ENCODE measurements at regions not wholly inside any gene's neighbourhood (a gene's known extent, or its start where the extent isn't known, plus 50 kb on each side); places are given as distances from the start of the nearest gene placed in this dataset.
"Not testable (repeated sequence)": the region's sequence is repeated elsewhere in the genome, so short reads cannot be mapped to it uniquely, and the experiment has no call there.

DNA sequence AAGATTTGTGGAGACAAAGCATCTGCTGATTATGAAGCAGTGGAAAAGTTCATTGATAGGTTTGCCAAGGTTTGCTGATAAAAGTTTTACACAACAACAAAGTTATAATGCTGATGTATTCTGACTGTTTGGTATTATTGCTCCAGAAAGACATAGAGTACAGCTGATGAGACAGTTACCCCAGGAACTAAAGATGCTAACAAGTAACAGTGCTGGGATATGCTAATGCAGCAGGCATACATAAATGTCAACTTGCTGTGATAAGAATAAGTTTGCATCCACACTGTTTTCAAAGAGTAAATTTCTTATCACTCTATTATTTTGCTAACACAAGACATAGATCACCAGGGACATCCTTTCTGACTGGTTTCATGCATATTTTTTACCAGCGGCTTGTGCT lies 1221.3 kb upstream of the CELF4 start:
- no peak for DNase-seq (ENCODE audit: low read depth)

DNA sequence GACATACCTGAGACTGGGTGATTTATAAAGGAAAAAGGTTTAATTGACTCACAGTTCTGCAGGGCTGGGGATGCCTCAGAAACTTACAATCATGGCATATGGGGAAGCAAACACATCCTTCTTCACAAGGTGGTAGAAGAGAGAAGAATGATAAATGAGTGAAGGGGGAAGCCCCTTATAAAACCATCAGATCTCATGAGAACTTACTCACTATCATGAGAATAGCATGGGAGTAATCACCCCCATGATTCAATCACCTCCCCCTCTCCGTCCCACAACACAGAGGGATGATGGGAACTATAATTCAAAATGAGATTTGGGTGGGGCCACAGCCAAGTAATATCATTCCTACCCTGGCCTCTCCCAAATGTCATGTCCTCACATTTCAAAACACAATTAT lies 1206.0 kb upstream of the CELF4 start:
- not testable (repeated sequence) for DNase-seq (ENCODE audit: low read depth)

DNA sequence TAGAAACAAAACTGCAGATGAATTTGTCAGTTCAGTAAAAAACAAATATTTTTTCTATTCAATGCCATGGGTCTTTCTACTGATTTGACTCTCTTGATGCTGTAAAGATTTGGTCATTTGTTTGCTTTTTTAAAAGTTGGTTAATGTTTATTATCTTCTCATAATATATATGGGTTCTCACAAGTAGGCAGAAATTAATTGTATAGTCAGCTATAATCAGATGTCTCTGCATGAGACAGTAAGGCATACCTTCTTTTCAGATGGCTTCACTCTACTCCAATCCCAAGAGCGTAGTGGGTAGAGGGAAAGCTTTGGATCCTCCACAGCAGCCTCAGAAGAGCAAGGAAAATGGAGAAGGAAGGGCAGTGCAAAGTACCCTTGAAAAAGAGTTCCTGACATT lies 1202.9 kb upstream of the CELF4 start:
- no peak for DNase-seq (ENCODE audit: low read depth)

DNA sequence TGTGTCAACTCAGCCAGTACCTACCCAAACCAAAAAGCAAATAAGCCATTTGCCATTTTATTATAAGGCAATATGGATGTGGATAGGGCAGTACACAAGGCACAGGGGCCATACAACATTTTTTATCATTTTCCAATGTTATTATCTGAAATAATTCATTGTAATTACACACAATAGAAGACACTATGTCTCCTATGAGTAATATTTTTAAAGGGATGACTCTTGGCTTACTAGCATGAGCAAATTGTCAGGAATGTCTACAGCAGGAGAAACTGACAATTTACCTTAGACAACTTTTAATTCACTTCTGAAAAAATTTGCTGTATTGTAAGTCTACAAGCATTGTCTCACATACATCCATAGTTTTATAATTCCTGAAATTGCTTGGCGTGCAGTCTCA lies 1193.9 kb upstream of the CELF4 start:
- DNase-seq (ENCODE audit: low read depth) = no peak

DNA sequence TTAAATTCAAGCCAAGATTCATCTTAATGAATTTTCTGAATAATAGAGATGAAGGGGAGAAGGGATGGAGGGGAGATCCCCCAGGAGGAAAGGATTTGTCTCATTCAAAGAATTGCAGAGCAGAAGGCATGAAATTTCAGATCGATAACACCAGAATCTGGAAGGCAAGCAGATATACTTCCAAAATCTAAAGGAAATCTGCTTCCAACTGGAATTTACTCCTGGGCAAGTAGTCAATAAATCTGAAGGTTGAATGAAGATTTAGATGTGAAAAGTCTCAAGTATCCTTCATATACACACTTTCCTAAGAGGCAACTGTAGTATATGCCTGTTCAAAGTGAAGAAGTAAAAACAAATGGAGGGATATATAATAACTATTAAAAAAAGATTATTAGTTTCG lies 1190.8 kb upstream of the CELF4 start:
- no peak for DNase-seq (ENCODE audit: low read depth)

DNA sequence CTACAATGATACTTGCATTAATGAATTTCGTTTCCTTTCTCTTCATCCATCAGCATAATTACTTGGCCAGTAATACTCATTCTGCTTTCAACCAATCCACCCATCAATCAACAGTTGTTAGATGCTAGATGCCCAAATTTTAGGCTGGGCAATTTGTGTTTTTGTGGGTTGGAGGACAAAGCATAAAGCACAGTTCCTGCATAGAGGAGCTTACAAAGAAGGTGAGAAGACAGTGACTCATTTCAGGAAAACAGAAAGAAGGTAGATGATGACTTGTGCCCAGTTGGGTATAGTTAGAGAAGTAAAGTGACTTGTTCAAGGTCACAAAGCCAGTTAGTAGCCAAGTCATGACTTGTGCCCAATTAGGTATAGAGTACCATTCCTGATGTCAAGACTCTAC lies 1186.8 kb upstream of the CELF4 start:
- no peak for DNase-seq (ENCODE audit: low read depth)

DNA sequence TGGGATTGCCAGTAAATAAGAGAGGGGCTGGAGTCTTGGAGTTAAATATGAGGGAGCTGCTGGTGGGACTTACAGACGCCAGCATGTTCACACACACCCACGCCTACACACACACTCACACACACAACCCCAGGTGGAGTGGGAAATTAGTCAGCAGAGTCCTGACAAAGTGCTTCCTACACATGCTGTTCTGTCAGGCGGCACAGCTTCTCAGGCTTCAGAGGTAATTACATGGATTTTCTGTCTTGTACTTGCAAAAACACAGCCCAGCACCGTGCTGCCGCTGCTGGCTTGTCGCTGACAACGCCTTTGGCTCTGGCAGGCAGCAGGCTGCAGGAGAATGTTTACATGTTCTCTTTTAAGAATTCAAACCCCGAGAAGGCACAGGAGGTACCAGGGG lies 1186.3 kb upstream of the CELF4 start:
- DNase-seq (ENCODE audit: low read depth) = peak; percentile 0

DNA sequence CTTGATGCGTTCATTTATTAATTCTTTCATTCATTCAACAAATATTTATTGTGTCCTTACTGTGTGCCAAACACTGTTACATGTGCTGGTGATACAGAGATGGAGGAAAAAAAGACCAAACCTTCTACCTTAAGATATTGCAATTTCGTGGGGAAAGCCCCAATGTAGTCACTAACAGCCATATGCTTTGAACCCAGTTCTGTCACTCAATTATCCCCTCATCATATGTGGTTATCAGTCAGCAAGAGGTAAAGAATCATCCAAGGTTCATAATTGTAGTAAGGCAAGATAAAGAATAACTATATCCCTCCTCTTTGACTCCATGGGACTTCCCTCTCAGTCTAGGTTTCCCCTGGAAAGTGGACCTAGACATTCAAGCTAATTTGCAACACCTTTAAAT lies 1185.6 kb upstream of the CELF4 start:
- DNase-seq (ENCODE audit: low read depth) = no peak

DNA sequence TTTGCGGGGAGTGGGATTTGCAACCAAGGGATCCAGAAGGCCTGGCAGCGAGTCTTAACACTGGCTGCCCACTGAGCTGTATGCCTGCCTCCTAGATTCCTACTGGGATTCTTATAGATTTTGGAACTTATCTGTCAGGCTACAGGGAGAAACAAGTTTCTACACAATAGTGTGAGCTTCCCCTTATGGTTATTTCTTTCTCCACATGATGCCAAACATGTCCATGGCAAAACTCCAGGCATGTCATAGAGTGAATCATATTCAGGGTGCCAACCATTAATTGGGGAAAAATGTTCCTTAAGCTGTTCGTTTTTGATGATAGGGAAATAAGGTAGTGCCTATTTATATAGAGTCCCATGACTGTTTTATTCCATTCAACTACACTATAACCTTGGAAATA lies 1185.2 kb upstream of the CELF4 start:
- no peak for DNase-seq (ENCODE audit: low read depth)

DNA sequence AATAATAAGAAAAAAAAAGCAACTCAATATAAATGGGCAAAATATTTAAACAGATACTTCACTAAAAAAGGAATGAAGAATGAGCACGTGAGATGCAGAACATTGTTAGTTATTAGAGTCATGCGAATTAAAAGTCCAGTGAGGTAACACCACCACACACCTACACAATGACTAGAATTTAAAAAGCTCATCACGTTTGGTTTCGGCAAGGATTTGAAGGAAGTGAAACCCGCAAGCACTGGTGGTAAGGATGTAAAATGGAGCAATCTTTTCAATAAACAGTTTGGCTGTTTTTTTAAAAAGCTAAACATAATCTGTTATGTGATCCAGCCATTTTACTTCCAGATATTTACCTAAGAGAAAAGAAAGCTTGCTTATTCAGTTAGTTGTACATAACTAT lies 1181.6 kb upstream of the CELF4 start:
- DNase-seq (ENCODE audit: low read depth) = no peak

DNA sequence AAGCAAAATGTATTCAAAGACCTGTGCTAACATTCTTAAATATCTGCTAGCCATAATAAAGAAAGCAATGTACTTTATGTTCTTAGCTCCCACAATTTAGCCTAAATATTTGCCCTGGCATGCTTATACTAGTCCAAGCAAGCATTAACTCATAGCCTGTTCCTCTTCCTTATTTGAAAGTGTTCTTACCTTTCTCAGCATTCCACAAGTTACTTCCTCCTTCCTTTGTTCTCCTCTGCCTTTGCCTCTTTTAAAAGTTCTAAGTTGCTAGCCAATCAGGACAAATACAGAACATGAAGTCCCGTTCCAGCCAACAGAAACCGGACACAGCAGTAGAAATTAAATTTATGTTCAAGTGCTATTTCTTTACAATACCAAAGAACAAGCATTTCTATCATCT lies 1154.6 kb upstream of the CELF4 start:
- not testable (repeated sequence) for DNase-seq (ENCODE audit: low read depth)

DNA sequence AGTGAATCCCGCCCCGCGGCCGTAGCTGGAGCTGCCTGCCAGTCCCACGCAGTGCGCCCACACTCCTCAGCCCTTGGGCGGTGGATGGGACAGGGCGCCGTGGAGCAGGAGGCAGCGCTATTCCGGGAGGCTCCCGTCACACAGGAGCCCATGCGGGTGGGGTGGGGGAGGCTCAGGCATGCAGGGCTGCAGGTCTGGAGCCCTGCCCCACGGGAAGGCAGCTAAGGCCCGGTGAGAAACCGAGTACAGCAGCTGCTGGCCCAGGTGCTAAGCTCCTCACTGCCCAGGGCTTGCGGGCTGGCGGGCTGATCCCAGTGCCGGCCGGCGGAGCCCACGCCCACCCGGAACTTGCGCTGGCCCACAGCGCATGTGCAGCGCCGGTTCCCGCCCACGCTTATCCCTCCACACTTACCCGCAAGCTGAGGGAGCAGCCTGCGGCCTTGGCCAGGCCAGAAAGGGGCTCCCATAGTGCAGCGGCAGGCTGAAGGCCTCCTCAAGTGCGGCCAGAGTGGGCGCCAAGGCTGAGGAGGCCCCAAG lies 1152.8 kb upstream of the CELF4 start:
- DNase-seq (ENCODE audit: low read depth) = no peak

DNA sequence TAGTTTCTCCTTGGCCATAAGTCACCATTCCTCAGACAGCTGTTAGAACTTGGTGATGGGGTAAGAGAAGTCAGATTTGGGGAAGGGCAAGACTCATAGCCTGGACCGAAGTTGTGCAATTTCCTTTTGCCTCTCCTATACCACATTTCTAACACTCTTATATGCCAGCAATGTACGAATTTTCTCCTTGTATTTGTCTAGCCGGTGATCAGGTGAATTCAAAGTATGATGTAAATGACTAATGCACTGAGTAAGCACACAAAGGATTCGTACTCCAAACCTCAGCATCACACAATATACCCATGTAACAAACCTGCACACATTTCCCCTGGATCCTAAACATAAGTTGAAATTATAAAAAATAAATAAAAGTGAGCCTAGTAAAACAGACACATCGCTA lies 1143.5 kb upstream of the CELF4 start:
- no peak for DNase-seq (ENCODE audit: low read depth)

DNA sequence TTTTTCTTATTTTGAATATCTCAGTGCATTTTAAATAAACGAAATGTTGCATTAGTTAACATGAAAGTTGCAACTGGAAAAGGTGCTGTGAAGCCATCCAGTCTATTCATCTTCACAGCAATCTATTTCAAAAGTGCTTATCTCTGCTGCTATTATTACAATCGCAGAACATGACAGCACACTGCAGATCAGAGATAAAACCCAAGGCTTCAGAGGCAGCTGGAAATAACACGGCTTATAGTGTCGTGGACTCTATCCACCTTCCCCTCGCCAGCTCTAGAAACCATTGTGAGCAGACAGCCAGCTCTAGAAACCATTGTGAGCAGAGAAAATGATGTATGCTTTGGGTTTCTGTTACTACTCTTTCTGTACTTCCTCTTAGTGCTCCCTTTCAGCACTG lies 1140.8 kb upstream of the CELF4 start:
- no peak for DNase-seq (ENCODE audit: low read depth)

DNA sequence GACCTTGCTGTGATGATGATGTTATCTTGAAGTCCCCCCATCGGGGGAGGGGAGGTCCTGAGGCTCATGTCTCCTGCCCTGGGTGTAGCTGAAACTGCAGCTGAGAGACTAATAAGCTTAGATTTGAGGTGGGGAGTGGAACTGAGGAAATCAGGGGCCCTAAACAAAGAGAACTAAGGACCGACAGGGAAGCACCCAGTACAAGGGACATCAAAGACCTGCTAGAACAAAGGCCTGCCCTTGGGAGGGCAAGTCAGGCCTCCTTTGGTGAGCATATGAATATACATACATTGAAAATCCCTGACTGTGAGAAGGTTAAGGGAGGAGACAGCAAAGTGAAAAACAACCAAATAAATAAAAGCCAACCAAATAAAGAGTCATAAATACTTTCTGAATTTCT lies 1132.5 kb upstream of the CELF4 start:
- no peak for DNase-seq (ENCODE audit: low read depth)

DNA sequence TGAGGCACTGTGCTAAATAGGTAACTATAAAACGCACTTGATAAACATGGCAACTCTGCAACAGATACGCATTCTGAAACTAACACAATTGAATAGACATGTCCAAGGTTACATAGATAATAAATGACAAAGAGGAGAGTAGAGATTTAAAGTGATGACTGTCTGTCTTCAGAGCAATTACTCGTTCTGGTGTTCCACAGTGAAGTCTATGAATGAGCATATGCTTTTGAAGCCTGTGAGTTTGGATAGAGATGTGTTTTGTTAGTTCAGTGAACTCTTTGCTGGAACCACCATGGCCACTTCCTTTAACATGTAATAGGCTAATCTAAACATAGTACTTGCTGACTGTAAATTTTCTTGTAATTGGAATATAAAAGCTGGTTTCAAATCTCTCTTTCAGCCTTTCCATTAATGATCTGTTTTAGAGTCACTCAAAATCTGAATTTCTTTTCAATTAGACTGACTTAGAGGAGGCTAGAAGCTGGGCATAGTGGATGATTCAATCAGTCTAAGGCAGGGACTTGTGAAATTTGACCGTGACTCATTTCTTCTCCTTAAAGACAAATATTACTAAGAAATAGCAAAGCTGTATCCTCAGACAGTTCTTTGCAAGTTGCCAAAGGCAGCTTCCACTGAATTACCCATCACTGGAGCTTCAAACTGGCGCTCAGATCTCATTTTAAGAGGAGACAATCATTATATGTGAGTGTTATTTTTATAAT lies 1130.1 kb upstream of the CELF4 start:
- DNase-seq (ENCODE audit: low read depth) = no peak

DNA sequence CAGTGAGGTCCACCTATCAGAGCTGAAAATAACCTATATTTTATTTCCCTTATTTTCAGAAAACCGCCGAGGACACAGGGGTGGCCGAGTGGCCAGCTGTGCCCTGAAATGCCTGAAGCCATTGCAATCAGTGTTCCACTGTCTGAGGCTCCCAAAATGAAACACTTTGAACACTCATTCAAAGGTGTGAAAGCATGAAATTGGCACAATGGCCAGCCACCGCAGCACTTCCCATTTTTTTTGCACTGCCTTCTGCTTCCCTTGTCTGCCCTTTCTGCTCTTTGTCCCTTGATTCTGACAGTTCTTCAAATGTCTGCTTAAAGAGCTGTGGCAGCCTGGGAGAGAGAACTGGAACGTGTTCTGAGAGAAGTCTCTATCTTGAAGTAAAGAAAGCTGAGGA lies 1127.5 kb upstream of the CELF4 start:
- DNase-seq (ENCODE audit: low read depth) = no peak

DNA sequence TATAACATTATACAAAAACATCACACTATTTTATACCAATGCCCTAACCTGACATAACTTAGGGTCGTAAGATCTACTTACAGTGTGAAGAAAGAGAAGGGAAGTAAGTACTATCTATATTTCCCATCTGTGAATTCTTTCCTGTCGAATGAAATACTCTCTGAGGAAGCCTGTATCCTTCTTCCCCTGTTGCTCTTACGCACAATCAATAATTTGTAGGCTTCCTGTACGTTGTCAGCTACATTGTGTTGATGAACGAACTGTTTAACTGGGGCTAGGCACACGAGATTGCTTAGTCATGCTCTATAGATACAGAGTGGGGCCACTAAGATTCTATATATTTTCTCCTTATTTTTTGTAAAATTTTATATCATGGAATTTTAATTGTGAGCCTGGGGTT lies 1125.0 kb upstream of the CELF4 start:
- DNase-seq (ENCODE audit: low read depth) = no peak

DNA sequence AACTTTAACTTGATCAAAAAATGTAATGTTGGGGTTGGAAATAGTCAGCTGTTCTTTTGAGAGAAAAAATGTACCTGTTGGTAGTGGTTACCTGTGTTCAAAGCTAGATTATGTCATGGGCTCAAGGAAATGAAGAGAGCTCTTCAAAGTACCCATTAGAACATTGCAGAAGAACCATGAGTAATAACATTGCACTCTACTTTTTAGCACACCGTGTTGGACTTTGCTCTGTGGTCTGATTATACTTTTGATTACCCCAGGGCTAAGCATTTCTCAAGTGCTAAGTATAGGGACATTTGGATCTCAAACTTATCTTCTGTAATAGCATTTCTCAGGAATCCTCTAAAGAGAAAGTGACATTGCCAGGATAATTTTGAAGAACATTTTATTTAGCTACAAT lies 1122.8 kb upstream of the CELF4 start:
- DNase-seq (ENCODE audit: low read depth) = no peak

DNA sequence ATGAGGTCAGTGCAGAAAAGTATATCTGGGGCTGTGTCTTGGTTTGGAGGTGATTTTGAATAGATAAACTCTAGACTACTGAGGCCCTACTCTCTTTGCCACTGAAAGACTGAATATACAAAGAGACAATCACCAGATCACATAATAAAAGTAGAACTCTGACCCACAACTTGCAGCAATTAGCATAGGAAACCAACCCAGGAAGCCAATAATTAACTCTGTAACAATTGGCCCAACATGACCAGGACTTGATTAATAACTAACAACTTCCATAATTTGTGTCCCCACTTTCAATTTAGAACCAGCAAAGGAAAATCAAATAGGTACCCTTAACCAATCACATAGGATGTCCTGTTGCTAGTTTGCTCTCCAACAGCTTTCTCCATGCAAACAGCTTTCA lies 1104.9 kb upstream of the CELF4 start:
- DNase-seq (ENCODE audit: low read depth) = no peak

DNA sequence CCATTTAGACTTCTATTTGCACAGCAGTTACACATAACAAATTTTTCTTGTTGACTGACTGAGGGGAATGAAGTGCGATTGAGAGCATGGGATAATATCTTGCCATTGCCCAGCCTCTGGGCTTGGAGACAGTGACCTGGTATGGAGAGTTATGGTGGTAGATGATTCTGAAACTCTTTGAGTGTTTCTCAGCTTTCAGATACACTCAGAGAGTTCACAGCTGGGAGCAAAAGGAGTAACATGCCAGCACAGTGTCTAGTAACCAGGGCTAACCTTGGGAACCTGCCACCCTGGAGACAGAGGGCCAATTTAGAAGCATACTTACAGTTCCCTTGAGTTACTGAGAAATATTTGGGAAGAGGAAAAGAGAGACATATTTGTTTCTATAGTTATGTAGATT lies 1099.3 kb upstream of the CELF4 start:
- no peak for DNase-seq (ENCODE audit: low read depth)

DNA sequence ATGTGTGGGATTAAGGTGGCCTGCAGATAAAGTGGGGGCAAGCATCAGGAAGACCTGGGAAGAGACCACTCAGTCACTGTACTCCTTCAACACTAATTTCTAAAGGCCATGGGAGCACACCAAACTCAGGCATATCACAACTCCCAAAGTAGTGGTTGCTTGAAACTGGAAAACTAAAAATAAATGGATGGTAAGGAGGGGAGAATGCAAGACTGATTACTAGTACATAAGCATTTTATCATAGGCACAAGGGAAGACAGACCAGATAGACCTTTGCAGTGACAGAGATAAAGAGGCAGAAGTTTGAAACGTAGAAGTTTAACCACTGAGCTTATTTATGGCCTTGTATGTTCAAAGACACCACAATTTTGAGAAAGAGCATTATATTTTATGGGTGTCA lies 1098.1 kb upstream of the CELF4 start:
- no peak for DNase-seq (ENCODE audit: low read depth)

DNA sequence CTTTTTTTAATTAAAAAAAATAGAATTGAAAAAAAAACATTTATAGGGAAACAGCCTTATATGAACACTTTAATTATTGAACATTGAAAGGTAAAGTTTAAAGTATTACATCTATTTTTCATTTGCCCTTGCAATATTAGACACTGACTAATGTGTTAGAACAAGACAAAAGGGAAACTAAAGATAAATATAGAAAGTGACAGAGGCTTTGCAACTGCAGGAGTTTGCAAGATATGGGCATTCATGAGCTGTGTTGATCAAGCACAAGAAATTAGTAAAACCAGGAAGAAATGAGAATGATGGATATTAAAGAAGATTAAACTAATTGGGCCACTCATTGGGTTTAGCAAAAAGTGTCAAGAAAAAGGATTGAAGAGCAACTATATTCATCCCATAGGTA lies 1097.7 kb upstream of the CELF4 start:
- DNase-seq (ENCODE audit: low read depth) = no peak

DNA sequence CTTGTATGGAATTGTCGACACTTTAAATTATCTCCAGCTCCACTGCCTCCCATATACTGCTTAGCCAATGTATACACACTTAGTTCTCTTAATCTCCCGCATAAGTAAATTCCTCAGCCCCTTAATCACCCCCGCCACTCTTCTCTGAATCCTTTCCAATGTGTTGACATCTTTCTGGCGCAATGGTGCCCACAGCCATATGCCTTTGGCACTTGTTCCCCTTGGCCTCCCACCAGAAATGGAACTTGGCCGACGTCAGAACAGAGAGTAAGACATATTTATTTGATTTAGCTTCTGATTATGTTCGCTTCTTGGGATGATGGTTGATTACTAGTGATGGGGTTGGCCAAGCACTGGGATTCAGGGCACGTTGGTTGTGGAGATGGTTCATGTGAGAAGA lies 1089.3 kb upstream of the CELF4 start:
- no peak for DNase-seq (ENCODE audit: low read depth)

DNA sequence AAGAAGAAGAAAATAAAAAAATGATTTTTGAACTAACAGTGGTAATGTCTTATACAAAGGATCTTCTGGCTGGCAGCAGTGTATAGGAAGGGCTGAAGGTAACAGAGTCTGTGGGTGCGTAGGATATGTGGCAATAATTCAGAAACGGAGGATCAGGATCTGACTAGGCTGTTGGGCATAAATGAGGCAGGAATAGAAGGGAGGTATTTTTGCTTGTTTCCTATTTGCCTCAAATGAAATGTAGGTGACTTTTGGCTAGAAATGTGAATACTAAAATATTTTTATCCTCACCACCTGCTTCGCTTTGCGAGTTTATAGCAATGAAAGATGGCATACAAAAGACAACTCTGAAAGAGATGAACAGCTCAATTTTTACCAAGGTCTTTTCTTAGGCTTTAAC lies 1086.1 kb upstream of the CELF4 start:
- no peak for DNase-seq (ENCODE audit: low read depth)

All from stimulated activated CD4-positive, alpha-beta T cell treated with anti-CD3 and anti-CD28 coated beads, Interleukin-2, amount 100 ng/mL, for 4 hours (primary cell).